ENCODE measurements at regions not wholly inside any gene's neighbourhood (a gene's known extent, or its start where the extent isn't known, plus 50 kb on each side); places are given as distances from the start of the nearest gene placed in this dataset.

DNA sequence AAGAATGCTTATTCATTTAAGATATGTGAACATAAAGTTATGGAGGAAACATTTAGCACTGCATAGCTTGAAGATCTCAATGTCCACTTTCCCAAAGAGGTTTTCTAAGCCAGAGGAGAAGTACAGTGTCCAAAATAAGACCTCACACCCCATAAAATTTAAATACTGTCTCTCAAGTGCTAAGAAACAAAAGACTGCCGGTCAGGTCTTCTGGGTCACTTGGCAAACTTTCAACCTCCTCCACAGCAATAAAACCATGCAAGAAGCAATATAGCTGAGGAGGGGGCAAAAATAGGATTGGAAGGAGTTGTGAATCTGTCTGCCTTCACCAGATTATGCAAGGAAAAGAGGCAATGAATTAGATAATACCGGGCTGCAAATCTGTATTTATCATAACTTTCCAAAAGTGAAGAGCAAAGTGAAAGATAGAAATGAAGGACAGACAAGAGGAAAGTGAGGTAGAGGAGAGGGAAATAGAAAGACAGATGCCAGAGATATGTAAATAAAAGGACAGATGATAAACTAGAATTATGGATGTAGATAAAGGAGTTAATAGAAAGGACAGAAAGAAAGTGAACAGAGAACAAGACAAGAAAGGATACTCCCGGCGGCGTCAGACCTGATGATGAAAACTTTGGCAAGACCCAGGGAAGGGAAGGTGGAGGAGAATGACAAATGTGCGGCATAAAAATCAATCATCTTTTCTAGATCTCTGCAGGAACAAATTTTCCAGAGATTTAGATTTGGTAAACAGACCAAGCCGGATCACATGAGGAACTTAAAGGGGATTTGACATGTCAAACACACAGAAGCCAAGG, 152.7 kb upstream of the FAM241A start:
- Histone ChIP-seq H3K9me3 (ENCODE audit: control insufficient read depth in 2 of 2, low read length in 2 of 2) (no peaks in the 10 kb centered on the region), H3K4me3 (ENCODE audit: low read length in 2 of 2) (no peak overlapping the region), H3K27ac (ENCODE audit: low read depth in 2 of 2, low read length in 2 of 2) (no peak overlapping the region), H3K36me3 (ENCODE audit: control insufficient read depth in 2 of 2, insufficient read depth in 2 of 2, low read length in 2 of 2) (no peaks in the 10 kb centered on the region), H3K9ac (ENCODE audit: low read depth in 1 of 2, low read length in 2 of 2) (no peak overlapping the region), H3K27me3 (ENCODE audit: control insufficient read depth in 2 of 2, insufficient read depth in 2 of 2, low read length in 2 of 2) (peaks cover 0 to 2% of the 10 kb centered on the region in 2 donors), H3K4me1 (ENCODE audit: control insufficient read depth in 2 of 2, insufficient read depth in 2 of 2, low read length in 2 of 2) (peaks cover 8 to 21% of the 10 kb centered on the region in 2 donors)

DNA sequence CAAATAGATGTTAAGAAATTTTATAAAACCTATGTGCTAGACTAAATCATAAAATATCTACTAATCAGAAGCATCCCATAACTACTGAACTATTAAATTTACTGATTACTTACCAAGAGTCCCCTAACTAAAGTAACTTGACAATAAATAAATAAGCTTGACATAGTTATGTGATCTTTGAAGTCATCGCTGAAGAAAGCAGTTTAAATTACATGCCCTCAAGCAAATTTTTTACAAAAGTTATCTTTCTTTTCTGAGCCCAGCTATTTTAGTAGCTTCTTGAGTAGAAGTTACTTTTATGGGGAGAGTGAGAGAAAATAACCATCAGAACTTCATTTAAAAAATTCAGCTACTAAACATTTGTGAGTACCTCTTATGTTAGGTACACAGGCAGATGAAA, 150.9 kb upstream of the FAM241A start:
- no peaks in the 10 kb centered on the region for H3K36me3 ChIP-seq (ENCODE audit: control insufficient read depth in 2 of 2, insufficient read depth in 2 of 2, low read length in 2 of 2)
- peaks cover 0 to 2% of the 10 kb centered on the region in 2 donors for H3K27me3 ChIP-seq (ENCODE audit: control insufficient read depth in 2 of 2, insufficient read depth in 2 of 2, low read length in 2 of 2)

DNA sequence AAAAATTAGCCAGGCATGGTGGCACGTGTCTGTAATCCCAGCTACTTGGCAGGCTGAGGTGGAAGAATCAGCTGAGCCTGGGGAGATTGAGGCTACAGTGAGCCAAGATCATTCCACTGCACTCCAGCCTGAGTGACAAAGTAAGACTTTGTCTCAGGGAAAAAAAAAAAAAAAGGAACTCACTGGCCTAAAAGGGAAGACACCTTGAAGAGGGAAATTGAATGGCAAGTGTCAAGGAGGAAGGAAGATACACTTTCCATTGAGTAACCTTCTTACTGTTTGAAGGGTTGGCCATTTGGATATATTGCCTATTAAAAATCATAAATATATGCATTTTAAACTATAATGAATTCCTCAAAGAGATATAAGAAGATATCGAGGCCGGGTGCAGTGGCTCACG, 147.5 kb upstream of the FAM241A start:
- H3K27me3 ChIP-seq (ENCODE audit: control insufficient read depth in 2 of 2, insufficient read depth in 2 of 2, low read length in 2 of 2) = peaks cover 0 to 2% of the 10 kb centered on the region in 2 donors
- H3K9me3 ChIP-seq (ENCODE audit: control insufficient read depth in 2 of 2, low read length in 2 of 2) = no peaks in the 10 kb centered on the region

More for the DNA sequence above, 150.9 kb upstream of the FAM241A start:
- Histone ChIP-seq H3K9ac (ENCODE audit: low read depth in 1 of 2, low read length in 2 of 2) (no peak overlapping the region), H3K4me1 (ENCODE audit: control insufficient read depth in 2 of 2, insufficient read depth in 2 of 2, low read length in 2 of 2) (peaks cover 8 to 16% of the 10 kb centered on the region in 2 donors), H3K9me3 (ENCODE audit: control insufficient read depth in 2 of 2, low read length in 2 of 2) (no peaks in the 10 kb centered on the region), H3K27ac (ENCODE audit: low read depth in 2 of 2, low read length in 2 of 2) (no peak overlapping the region), H3K4me3 (ENCODE audit: low read length in 2 of 2) (no peak overlapping the region)

DNA sequence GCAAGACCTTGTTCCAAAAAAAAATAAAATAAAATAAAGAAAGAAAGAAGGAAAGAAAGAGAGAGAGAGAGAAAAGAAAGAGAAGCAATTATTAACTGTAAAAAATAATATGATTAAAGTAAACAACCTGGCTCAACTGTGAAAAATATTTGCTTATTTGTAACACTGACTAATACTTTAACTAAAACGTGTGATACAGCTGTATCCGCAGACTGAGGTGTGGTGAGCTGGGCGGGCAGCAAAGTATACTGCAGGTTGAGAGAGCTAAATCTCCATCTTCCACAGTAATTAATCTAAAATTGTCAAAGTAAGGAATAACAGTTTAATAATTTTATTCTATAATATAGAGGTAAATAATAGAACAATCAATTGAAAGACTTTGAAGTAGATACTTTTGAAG, 145.5 kb upstream of the FAM241A start:
- Histone ChIP-seq H3K27me3 (ENCODE audit: control insufficient read depth in 2 of 2, insufficient read depth in 2 of 2, low read length in 2 of 2) (peaks cover 0 to 2% of the 10 kb centered on the region in 2 donors), H3K4me1 (ENCODE audit: control insufficient read depth in 2 of 2, insufficient read depth in 2 of 2, low read length in 2 of 2) (no peaks in the 10 kb centered on the region), H3K36me3 (ENCODE audit: control insufficient read depth in 2 of 2, insufficient read depth in 2 of 2, low read length in 2 of 2) (no peaks in the 10 kb centered on the region), H3K4me3 (ENCODE audit: low read length in 2 of 2) (no peak overlapping the region), H3K9ac (ENCODE audit: low read depth in 1 of 2, low read length in 2 of 2) (no peak overlapping the region), H3K9me3 (ENCODE audit: control insufficient read depth in 2 of 2, low read length in 2 of 2) (no peaks in the 10 kb centered on the region), H3K27ac (ENCODE audit: low read depth in 2 of 2, low read length in 2 of 2) (no peak overlapping the region)

More for the DNA sequence above, 147.5 kb upstream of the FAM241A start:
- Histone ChIP-seq H3K9ac (ENCODE audit: low read depth in 1 of 2, low read length in 2 of 2) (no peak overlapping the region), H3K4me3 (ENCODE audit: low read length in 2 of 2) (no peak overlapping the region), H3K27ac (ENCODE audit: low read depth in 2 of 2, low read length in 2 of 2) (no peak overlapping the region), H3K36me3 (ENCODE audit: control insufficient read depth in 2 of 2, insufficient read depth in 2 of 2, low read length in 2 of 2) (no peaks in the 10 kb centered on the region), H3K4me1 (ENCODE audit: control insufficient read depth in 2 of 2, insufficient read depth in 2 of 2, low read length in 2 of 2) (peaks cover 0 to under 1% of the 10 kb centered on the region in 2 donors)

DNA sequence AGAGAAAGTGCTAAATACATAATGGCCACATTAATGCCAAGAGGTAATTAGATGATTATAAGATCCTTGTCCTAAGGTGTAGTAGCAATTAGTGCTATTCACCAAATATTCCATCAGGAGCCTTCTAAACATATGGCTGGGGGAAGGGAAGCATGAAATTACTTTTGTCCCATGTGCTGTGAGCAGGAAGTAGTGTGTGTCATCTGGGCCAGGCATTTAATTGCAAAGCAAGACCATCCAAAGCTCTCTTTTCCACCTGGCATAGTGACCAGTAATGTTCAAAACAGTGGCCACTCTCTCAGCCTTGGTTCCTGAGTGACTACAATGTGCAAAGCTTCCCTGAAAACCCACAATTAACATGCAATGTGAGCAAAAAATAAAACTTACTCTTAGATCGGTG, 144.2 kb upstream of the FAM241A start:
- no peaks in the 10 kb centered on the region for H3K27me3 ChIP-seq (ENCODE audit: control insufficient read depth in 2 of 2, insufficient read depth in 2 of 2, low read length in 2 of 2)
- no peak overlapping the region for H3K27ac ChIP-seq (ENCODE audit: low read depth in 2 of 2, low read length in 2 of 2)
- no peaks in the 10 kb centered on the region for H3K9me3 ChIP-seq (ENCODE audit: control insufficient read depth in 2 of 2, low read length in 2 of 2)

DNA sequence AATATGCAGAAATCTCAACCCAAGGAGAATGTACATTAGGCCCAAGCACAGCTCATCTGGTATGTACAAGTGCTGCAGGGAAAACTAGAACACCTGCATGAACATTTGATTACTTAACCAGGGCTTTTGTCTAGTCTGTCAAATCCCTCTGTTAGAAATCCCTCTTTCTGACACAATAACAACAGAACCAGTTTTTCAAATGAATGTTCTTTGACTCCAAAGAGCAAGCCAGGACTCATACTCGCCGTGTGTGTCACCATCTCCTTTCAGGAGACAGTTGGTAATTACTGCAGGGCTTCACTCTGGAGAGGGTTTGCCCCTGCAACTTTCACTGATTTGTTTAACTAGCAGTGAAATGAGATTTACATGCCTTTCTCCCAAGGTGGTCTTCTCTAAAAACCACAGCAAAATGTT, 143.0 kb upstream of the FAM241A start:
- no peaks in the 10 kb centered on the region for H3K4me1 ChIP-seq (ENCODE audit: control insufficient read depth in 2 of 2, insufficient read depth in 2 of 2, low read length in 2 of 2)
- H3K27ac ChIP-seq (ENCODE audit: low read depth in 2 of 2, low read length in 2 of 2) = no peak overlapping the region
- H3K9ac ChIP-seq (ENCODE audit: low read depth in 1 of 2, low read length in 2 of 2) = no peak overlapping the region
- H3K9me3 ChIP-seq (ENCODE audit: control insufficient read depth in 2 of 2, low read length in 2 of 2) = no peaks in the 10 kb centered on the region
- H3K36me3 ChIP-seq (ENCODE audit: control insufficient read depth in 2 of 2, insufficient read depth in 2 of 2, low read length in 2 of 2) = no peaks in the 10 kb centered on the region
- no peaks in the 10 kb centered on the region for H3K27me3 ChIP-seq (ENCODE audit: control insufficient read depth in 2 of 2, insufficient read depth in 2 of 2, low read length in 2 of 2)
- no peak overlapping the region for H3K4me3 ChIP-seq (ENCODE audit: low read length in 2 of 2)

More for the DNA sequence above, 144.2 kb upstream of the FAM241A start:
- H3K36me3 ChIP-seq (ENCODE audit: control insufficient read depth in 2 of 2, insufficient read depth in 2 of 2, low read length in 2 of 2) = no peaks in the 10 kb centered on the region
- H3K4me1 ChIP-seq (ENCODE audit: control insufficient read depth in 2 of 2, insufficient read depth in 2 of 2, low read length in 2 of 2) = no peaks in the 10 kb centered on the region
- H3K4me3 ChIP-seq (ENCODE audit: low read length in 2 of 2) = no peak overlapping the region
- H3K9ac ChIP-seq (ENCODE audit: low read depth in 1 of 2, low read length in 2 of 2) = no peak overlapping the region

DNA sequence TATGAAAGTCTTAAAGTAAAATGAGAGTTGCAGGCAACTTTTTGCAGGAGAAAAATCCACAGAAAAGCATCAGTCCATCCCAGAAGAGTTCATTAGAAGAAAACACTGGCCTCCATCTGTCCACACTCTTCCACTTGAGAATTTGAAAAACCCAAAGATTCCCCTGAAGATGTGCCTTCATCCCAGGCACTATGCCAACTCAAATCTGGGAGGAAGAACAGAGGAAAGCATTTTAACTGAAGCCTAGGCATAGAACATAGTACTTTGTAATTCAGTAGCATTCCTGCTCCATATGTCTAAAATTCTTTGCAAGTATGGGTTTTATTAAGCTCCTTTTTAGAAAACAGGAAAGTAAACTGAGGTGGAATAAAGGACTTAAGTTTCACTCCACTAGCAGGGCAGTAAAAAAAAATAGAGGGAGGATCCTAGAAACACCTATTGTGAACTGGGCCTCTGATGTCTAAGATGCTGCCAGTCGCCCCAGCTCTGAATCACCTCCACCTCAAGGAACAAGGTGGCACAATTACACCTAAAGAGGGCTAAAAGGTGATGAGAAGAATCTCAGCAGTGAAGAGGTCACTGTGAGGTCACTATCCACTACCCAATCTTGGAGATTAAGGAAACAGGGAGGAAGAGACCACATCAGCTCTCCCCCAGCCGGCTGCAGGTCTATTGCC, 141.9 kb upstream of the FAM241A start:
- Histone ChIP-seq H3K27ac (ENCODE audit: low read depth in 2 of 2, low read length in 2 of 2) (no peak overlapping the region), H3K9me3 (ENCODE audit: control insufficient read depth in 2 of 2, low read length in 2 of 2) (no peaks in the 10 kb centered on the region), H3K9ac (ENCODE audit: low read depth in 1 of 2, low read length in 2 of 2) (no peak overlapping the region), H3K4me1 (ENCODE audit: control insufficient read depth in 2 of 2, insufficient read depth in 2 of 2, low read length in 2 of 2) (no peaks in the 10 kb centered on the region), H3K36me3 (ENCODE audit: control insufficient read depth in 2 of 2, insufficient read depth in 2 of 2, low read length in 2 of 2) (no peaks in the 10 kb centered on the region), H3K4me3 (ENCODE audit: low read length in 2 of 2) (no peak overlapping the region), H3K27me3 (ENCODE audit: control insufficient read depth in 2 of 2, insufficient read depth in 2 of 2, low read length in 2 of 2) (no peaks in the 10 kb centered on the region)

DNA sequence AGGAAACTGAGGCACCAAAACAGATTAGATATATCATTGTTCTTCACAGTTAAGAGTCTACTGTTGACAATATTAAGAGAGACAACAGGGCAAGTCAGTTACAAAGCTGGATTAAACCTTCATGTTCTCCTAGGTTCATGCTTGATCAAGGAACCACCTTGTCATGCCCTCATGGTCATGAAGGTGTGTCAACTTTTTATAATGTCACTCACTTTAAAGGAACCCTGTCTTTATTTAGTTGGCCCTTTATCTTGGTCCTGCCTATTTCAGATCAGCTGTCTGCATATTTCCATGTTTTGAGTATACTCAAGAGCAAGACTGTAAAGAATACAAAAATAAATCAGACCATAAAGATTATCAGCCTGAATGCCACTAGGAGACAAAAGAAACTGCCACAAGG, 140.2 kb upstream of the FAM241A start:
- Histone ChIP-seq H3K4me3 (ENCODE audit: low read length in 2 of 2) (no peak overlapping the region), H3K4me1 (ENCODE audit: control insufficient read depth in 2 of 2, insufficient read depth in 2 of 2, low read length in 2 of 2) (no peaks in the 10 kb centered on the region), H3K9ac (ENCODE audit: low read depth in 1 of 2, low read length in 2 of 2) (no peak overlapping the region), H3K9me3 (ENCODE audit: control insufficient read depth in 2 of 2, low read length in 2 of 2) (no peaks in the 10 kb centered on the region), H3K27me3 (ENCODE audit: control insufficient read depth in 2 of 2, insufficient read depth in 2 of 2, low read length in 2 of 2) (no peaks in the 10 kb centered on the region), H3K36me3 (ENCODE audit: control insufficient read depth in 2 of 2, insufficient read depth in 2 of 2, low read length in 2 of 2) (no peaks in the 10 kb centered on the region), H3K27ac (ENCODE audit: low read depth in 2 of 2, low read length in 2 of 2) (no peak overlapping the region)

DNA sequence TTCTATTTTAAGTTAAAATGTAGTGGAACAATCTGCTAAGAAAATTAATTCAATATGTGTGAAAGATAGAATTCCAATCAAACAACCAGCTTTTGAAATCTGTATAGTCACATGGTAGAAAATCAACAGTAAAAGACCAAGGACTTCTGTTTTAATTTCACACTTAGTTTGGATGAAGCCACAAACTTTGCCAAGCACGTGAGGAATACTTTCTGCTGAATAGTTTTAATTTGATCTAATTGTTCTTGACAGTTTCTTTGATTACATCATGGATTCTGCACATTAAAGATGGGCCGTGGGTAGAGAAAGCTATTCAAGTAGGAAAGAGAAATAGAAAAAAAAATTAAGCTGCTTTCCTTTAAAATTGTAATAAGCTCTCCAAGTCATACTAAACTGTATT, 137.9 kb upstream of the FAM241A start:
- Histone ChIP-seq H3K36me3 (ENCODE audit: control insufficient read depth in 2 of 2, insufficient read depth in 2 of 2, low read length in 2 of 2) (no peaks in the 10 kb centered on the region), H3K27ac (ENCODE audit: low read depth in 2 of 2, low read length in 2 of 2) (no peak overlapping the region), H3K9ac (ENCODE audit: low read depth in 1 of 2, low read length in 2 of 2) (no peak overlapping the region), H3K9me3 (ENCODE audit: control insufficient read depth in 2 of 2, low read length in 2 of 2) (no peaks in the 10 kb centered on the region), H3K27me3 (ENCODE audit: control insufficient read depth in 2 of 2, insufficient read depth in 2 of 2, low read length in 2 of 2) (no peaks in the 10 kb centered on the region), H3K4me1 (ENCODE audit: control insufficient read depth in 2 of 2, insufficient read depth in 2 of 2, low read length in 2 of 2) (no peaks in the 10 kb centered on the region), H3K4me3 (ENCODE audit: low read length in 2 of 2) (no peak overlapping the region)

DNA sequence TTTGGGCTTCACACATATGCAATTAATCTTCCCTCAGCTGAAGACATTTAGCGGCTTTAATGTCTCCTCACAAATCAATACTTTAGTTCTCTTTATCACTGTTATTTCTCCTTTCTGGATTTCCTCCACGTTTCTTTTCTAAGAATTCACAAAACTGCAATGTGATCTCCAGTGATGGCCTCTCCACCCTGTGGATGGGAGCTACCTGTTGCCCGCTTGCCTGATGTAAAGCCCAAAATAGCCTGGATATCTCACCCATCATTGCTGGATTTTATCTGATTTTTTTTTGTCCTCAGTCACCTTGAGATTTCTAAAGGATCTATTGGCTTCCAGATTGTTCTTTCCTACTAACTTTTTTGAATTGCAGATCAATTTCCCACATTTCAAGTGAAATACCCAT, 129.3 kb upstream of the FAM241A start:
- Histone ChIP-seq H3K27ac (ENCODE audit: low read depth in 2 of 2, low read length in 2 of 2) (no peak overlapping the region), H3K9ac (ENCODE audit: low read depth in 1 of 2, low read length in 2 of 2) (no peak overlapping the region)

More for the DNA sequence above, 129.3 kb upstream of the FAM241A start:
- Histone ChIP-seq H3K4me1 (ENCODE audit: control insufficient read depth in 2 of 2, insufficient read depth in 2 of 2, low read length in 2 of 2) (no peaks in the 10 kb centered on the region), H3K36me3 (ENCODE audit: control insufficient read depth in 2 of 2, insufficient read depth in 2 of 2, low read length in 2 of 2) (no peaks in the 10 kb centered on the region), H3K9me3 (ENCODE audit: control insufficient read depth in 2 of 2, low read length in 2 of 2) (peaks cover 0 to 2% of the 10 kb centered on the region in 2 donors), H3K4me3 (ENCODE audit: low read length in 2 of 2) (no peak overlapping the region), H3K27me3 (ENCODE audit: control insufficient read depth in 2 of 2, insufficient read depth in 2 of 2, low read length in 2 of 2) (no peaks in the 10 kb centered on the region)

Measured in mucosa of rectum (tissue), 2 donors.